Endothelial cell of umbilical vein (primary cell): ENCODE measurements at regions not wholly inside any gene's neighbourhood (a gene's known extent, or its start where the extent isn't known, plus 50 kb on each side); places are given as distances from the start of the nearest gene placed in this dataset.

ENCODE experiments used
- CTCF ChIP-seq, 2 donors: IDR thresholded peaks; 1 replicate in 1 of 2; 2 replicates in 1 of 2; pipeline ENCODE4 v1.5.1; 2011; ENCODE audit warnings: low read length in 2 of 2, mild to moderate bottlenecking in 2 of 2, moderate library complexity in 2 of 2, control low read depth in 1 of 2, inconsistent platforms in 1 of 2, low read depth in 1 of 2; ENCODE audit not compliant: insufficient read depth in 1 of 2; ENCODE audit errors: extremely low read depth in 1 of 2
- MYC ChIP-seq: IDR thresholded peaks from one replicate; pipeline ENCODE4 v1.6.1; 2011; ENCODE audit warnings: mild to moderate bottlenecking, low read depth, low read length

DNA sequence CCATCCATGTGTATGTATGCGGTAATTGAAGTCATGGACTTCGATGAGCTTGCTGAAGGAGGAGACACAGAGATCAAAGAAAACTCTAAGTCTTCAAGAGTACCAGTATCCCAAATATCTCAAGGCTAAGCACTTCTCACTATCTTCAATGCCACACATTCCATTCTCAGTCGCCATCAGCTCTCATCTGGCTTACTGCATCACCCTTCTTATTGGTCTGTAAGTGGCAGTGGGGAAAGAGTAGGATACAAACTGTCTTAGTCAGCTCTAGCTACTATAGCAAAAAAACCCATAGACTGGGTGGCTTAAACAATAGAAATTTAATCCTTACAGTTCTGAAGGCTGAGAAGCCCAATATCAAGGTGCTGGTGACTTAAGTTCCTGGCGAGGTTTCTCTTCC lies 218.7 kb downstream of the POSTN start:
- TF ChIP-seq CTCF (IDR thresholded peaks at IDR 0.05; ENCODE audit: extremely low read depth in 1 of 2, insufficient read depth in 1 of 2, low read depth in 1 of 2, low read length in 2 of 2) = no peak
- no peak for TF ChIP-seq MYC
